ENCODE measurements at regions not wholly inside any gene's neighbourhood (a gene's known extent, or its start where the extent isn't known, plus 50 kb on each side); places are given as distances from the start of the nearest gene placed in this dataset.

DNA sequence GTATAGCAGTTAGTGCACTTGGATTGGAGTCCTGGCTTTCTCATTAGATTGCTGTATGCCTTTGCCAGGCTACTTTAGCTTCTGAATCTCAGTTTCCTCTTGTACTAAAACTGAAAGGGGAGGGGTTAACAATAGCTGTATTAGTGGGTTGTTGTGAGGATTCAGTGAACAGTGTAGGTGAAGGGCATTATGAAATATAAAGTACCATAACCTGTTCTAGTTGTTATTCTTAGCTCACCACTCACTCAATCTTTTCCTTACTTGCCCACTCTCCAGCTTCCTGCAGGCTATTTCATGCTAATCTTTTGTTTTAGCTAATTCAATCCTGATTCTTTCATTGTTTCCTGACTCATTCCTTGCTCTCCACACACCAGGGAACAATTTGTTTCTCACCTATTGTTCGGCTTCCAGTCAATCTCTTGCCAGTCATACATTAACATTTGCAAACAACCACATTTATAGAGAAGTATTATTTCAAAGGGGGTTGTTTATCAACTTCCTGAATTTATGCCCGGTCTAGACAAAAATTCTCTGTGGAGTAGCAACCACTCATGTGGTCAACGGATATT is 50.6 kb upstream of the EDA start:
- Mint-ChIP-seq H3K4me3 (no peak overlapping the region), H3K27me3 (ENCODE audit: low read depth) (no peaks in the 10 kb centered on the region), H3K9me3 (peaks cover 12% of the 10 kb centered on the region), H3K27ac (no peak overlapping the region), H3K4me1 (peaks cover 5% of the 10 kb centered on the region), H3K36me3 (ENCODE audit: low read depth) (no peaks in the 10 kb centered on the region)
- TF ChIP-seq, protein P1, sequence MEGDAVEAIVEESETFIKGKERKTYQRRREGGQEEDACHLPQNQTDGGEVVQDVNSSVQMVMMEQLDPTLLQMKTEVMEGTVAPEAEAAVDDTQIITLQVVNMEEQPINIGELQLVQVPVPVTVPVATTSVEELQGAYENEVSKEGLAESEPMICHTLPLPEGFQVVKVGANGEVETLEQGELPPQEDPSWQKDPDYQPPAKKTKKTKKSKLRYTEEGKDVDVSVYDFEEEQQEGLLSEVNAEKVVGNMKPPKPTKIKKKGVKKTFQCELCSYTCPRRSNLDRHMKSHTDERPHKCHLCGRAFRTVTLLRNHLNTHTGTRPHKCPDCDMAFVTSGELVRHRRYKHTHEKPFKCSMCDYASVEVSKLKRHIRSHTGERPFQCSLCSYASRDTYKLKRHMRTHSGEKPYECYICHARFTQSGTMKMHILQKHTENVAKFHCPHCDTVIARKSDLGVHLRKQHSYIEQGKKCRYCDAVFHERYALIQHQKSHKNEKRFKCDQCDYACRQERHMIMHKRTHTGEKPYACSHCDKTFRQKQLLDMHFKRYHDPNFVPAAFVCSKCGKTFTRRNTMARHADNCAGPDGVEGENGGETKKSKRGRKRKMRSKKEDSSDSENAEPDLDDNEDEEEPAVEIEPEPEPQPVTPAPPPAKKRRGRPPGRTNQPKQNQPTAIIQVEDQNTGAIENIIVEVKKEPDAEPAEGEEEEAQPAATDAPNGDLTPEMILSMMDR (IDR thresholded peaks at IDR 0.05; ENCODE audit: unreplicated experiment in 3 of 3) = no peak
